Panc1 (cell line): ENCODE measurements at regions not wholly inside any gene's neighbourhood (a gene's known extent, or its start where the extent isn't known, plus 50 kb on each side); places are given as distances from the start of the nearest gene placed in this dataset.

Experiments used
- ATAC-seq: fragments of 200-7000 bp; cut with Tn5 transposase; 2 replicates; pipeline ENCODE4 v1.9.1; 2020; ENCODE audit warnings: mild to moderate bottlenecking, moderate library complexity
- BruUV-seq: library from RNA; stranded (reverse); fragments of 400-500 nt; replicated peaks from 2 replicates; lab custom pipeline; 2021; lab: Mats Ljungman, UMichigan
- CTCF ChIA-PET: fragments of 300-600 bp; sonication (Branson Sonifier 250); formaldehyde crosslinking; loops from one replicate; lab custom pipeline; 2022; ENCODE audit warnings: antibody characterized with exemption; lab: Charles Lee
- POLR2A ChIA-PET: fragments of 300-600 bp; sonication (Branson Sonifier 250); formaldehyde crosslinking; loops from one replicate; lab custom pipeline; 2022; ENCODE audit warnings: antibody characterized with exemption; lab: Charles Lee
- DNase-seq: peaks from one replicate; pipeline ENCODE4 v3.0.0-alpha.2; 2010; ENCODE audit warnings: low read depth, low spot score
- H3K27ac ChIP-seq: 2 replicates; pipeline ENCODE4 v1.5.1; 2011; ENCODE audit warnings: mild to moderate bottlenecking, low read length, inconsistent platforms
- H3K27me3 ChIP-seq: fragments of 200-500 bp; sonication (Bioruptor generic); 2 replicates; pipeline ENCODE4 v1.6.0; 2014; ENCODE audit warnings: low read length, inconsistent platforms; ENCODE audit not compliant: control insufficient read depth, insufficient read depth
- H3K36me3 ChIP-seq: fragments of 200-500 bp; sonication (Bioruptor generic); 2 replicates; pipeline ENCODE4 v1.5.1; 2014; ENCODE audit warnings: inconsistent platforms, mild to moderate bottlenecking, low read length, moderate library complexity; ENCODE audit not compliant: control insufficient read depth, insufficient read depth
- H3K4me1 ChIP-seq: 2 replicates; pipeline ENCODE4 v1.5.1; 2011; ENCODE audit warnings: inconsistent platforms, mild to moderate bottlenecking, low read length, moderate library complexity; ENCODE audit not compliant: control insufficient read depth, insufficient read depth
- H3K4me3 ChIP-seq, 2 experiments: 2 replicates each; pipeline ENCODE4 v1.5.1; 2011 to 2012; ENCODE audit warnings: low read depth in 2 of 2, low read length in 2 of 2, mild to moderate bottlenecking in 2 of 2, inconsistent platforms in 1 of 2, moderate library complexity in 1 of 2
- H3K9me3 ChIP-seq: fragments of 200-500 bp; sonication (Bioruptor generic); 2 replicates; pipeline ENCODE4 v1.5.1; 2014; ENCODE audit warnings: low read depth, mild to moderate bottlenecking, inconsistent platforms, low read length, moderate library complexity; ENCODE audit not compliant: control insufficient read depth, insufficient read depth
- CTCF ChIP-seq: fragments of 450-650 bp; IDR thresholded peaks from 2 replicates; pipeline ENCODE4 v1.5.1; 2017; ENCODE audit warnings: mild to moderate bottlenecking
- POLR2AphosphoS5 ChIP-seq: IDR thresholded peaks from 2 replicates; pipeline ENCODE4 v1.6.1; 2012; ENCODE audit warnings: mild to moderate bottlenecking, low read depth, low read length, moderate library complexity
- REST ChIP-seq, 2 experiments: IDR thresholded peaks; 2 replicates each; pipeline ENCODE4 v1.6.1; 2011 to 2012; ENCODE audit warnings: low read depth in 2 of 2, control low read depth in 1 of 2, low read length in 1 of 2, mild to moderate bottlenecking in 1 of 2, moderate library complexity in 1 of 2; ENCODE audit not compliant: insufficient read depth in 1 of 2
- SIN3A ChIP-seq: IDR thresholded peaks from 2 replicates; pipeline ENCODE4 v1.6.1; 2012; ENCODE audit warnings: low read depth, mild to moderate bottlenecking, low read length, moderate library complexity, borderline replicate concordance; ENCODE audit not compliant: insufficient read depth
- TCF7L2 ChIP-seq: IDR thresholded peaks from 2 replicates; pipeline ENCODE4 v1.6.1; 2011; ENCODE audit warnings: mild to moderate bottlenecking, low read depth, low read length, inconsistent platforms
- in situ Hi-C: cut with HindIII; loops from 2 replicates; pipeline ENCODE4 v1.10.0; 2016; ENCODE audit warnings: low sequenced_read_pairs, low pct_unique_long_range_greater_than_20kb
- intact Hi-C: fragments of 100-400 bp; cut with micrococcal nuclease; formaldehyde crosslinking; loops from one replicate; pipeline ENCODE4 v1.10.0; 2022; ENCODE audit not compliant: unreplicated experiment

- TF ChIP-seq CTCF, result no peak
- no peak for TF ChIP-seq TCF7L2
- TF ChIP-seq SIN3A, result no peak
- TF ChIP-seq POLR2AphosphoS5, result no peak
- no peak for TF ChIP-seq REST (IDR thresholded peaks at IDR 0.05; ENCODE audit: insufficient read depth in 1 of 2, low read depth in 2 of 2, low read length in 1 of 2)
- H3K36me3 ChIP-seq, result no peaks in the 10 kb centered on the region
- H3K27ac ChIP-seq, result no peak overlapping the region
- no peaks in the 10 kb centered on the region for H3K27me3 ChIP-seq
- no peaks in the 10 kb centered on the region for H3K9me3 ChIP-seq
- intact Hi-C loops (no loop called here), in situ Hi-C loops (no loop called here)
- DNase-seq (no peak), ATAC-seq (no peak)
- H3K4me3 ChIP-seq, result no peak overlapping the region
- BruUV-seq, result no TSS peak
- H3K4me1 ChIP-seq, result no peaks in the 10 kb centered on the region
- CTCF ChIA-PET, result no interaction called here
- POLR2A ChIA-PET, result no interaction called here
Measured at GRCh38 chr6:126204598-126204997, 135.3 kb upstream of the CENPW start.

GRCh38 chr6:126206504-126207246, 133.2 kb upstream of the CENPW start:
- Histone ChIP-seq H3K4me1 (no peaks in the 10 kb centered on the region), H3K27ac (no peak overlapping the region), H3K4me3 (no peak overlapping the region), H3K9me3 (no peaks in the 10 kb centered on the region), H3K36me3 (no peaks in the 10 kb centered on the region), H3K27me3 (no peaks in the 10 kb centered on the region)
- CTCF ChIA-PET, result no interaction called here
- no peak for ATAC-seq
- DNase-seq, result no peak
- no peak for TF ChIP-seq TCF7L2
- TF ChIP-seq POLR2AphosphoS5, result no peak
- TF ChIP-seq SIN3A, result no peak
- no peak for TF ChIP-seq REST (IDR thresholded peaks at IDR 0.05; ENCODE audit: insufficient read depth in 1 of 2, low read depth in 2 of 2, low read length in 1 of 2)
- no peak for TF ChIP-seq CTCF
- in situ Hi-C loops (no loop called here), intact Hi-C loops (no loop called here)
- no TSS peak for BruUV-seq
- POLR2A ChIA-PET, result no interaction called here
